HEK293T (cell line): ENCODE measurements at regions not wholly inside any gene's neighbourhood (a gene's known extent, or its start where the extent isn't known, plus 50 kb on each side); places are given as distances from the start of the nearest gene placed in this dataset.

Experiments used
- CTCF ChIA-PET: fragments of 350-600 bp; formaldehyde crosslinking; extraction: SDS; loops from one replicate; lab custom pipeline; 2021; ENCODE audit warnings: antibody characterized with exemption, inconsistent platforms; lab: Yijun Ruan, JAX
- POLR2A ChIA-PET: fragments of 350-600 bp; formaldehyde crosslinking; extraction: SDS; loops from one replicate; lab custom pipeline; 2020; ENCODE audit warnings: antibody characterized with exemption, inconsistent platforms; lab: Yijun Ruan, JAX
- DNase-seq: peaks from one replicate; pipeline ENCODE4 v3.0.0; 2012; ENCODE audit warnings: mixed read lengths; ENCODE audit errors: extremely low spot score
- ARNT ChIP-seq: fragments of 450-650 bp; IDR thresholded peaks from 2 replicates; pipeline ENCODE4 v1.6.1; 2017; ENCODE audit warnings: mild to moderate bottlenecking
- BHLHE40 ChIP-seq: fragments of 450-650 bp; IDR thresholded peaks from 2 replicates; pipeline ENCODE4 v1.6.1; 2016; ENCODE audit warnings: mild to moderate bottlenecking, moderate library complexity, borderline replicate concordance
- CTBP1 ChIP-seq: fragments of 450-650 bp; IDR thresholded peaks from 2 replicates; pipeline ENCODE4 v1.6.1; 2016; ENCODE audit warnings: borderline replicate concordance
- ELF4 ChIP-seq: fragments of 450-650 bp; IDR thresholded peaks from 2 replicates; pipeline ENCODE4 v1.6.1; 2017; ENCODE audit warnings: antibody characterized with exemption
- FOXA1 ChIP-seq: fragments of 450-650 bp; IDR thresholded peaks from 2 replicates; pipeline ENCODE4 v1.6.1; 2016; ENCODE audit warnings: mild to moderate bottlenecking
- FOXK2 ChIP-seq: fragments of 450-650 bp; IDR thresholded peaks from 2 replicates; pipeline ENCODE4 v1.6.1; 2016; ENCODE audit warnings: mild to moderate bottlenecking
- FOXM1 ChIP-seq: fragments of 450-650 bp; IDR thresholded peaks from 2 replicates; pipeline ENCODE4 v1.6.1; 2017; ENCODE audit warnings: mild to moderate bottlenecking, borderline replicate concordance
- HDGF ChIP-seq: fragments of 450-650 bp; IDR thresholded peaks from 2 replicates; pipeline ENCODE4 v1.6.1; 2017; ENCODE audit warnings: antibody characterized with exemption, borderline replicate concordance
- L3MBTL2 ChIP-seq: fragments of 450-650 bp; conservative IDR thresholded peaks from 2 replicates; pipeline ENCODE4 v1.6.1; 2016; ENCODE audit warnings: mild to moderate bottlenecking
- LEF1 ChIP-seq: fragments of 450-650 bp; IDR thresholded peaks from 2 replicates; pipeline ENCODE4 v1.6.1; 2017; ENCODE audit warnings: mild to moderate bottlenecking, borderline replicate concordance
- NFRKB ChIP-seq: fragments of 450-650 bp; IDR thresholded peaks from 2 replicates; pipeline ENCODE4 v1.6.1; 2016; ENCODE audit warnings: mild to moderate bottlenecking, moderate library complexity
- SP1 ChIP-seq: fragments of 450-650 bp; IDR thresholded peaks from 2 replicates; pipeline ENCODE4 v1.6.1; 2017
- SUZ12 ChIP-seq: fragments of 450-650 bp; IDR thresholded peaks from 2 replicates; pipeline ENCODE4 v1.6.1; 2016; ENCODE audit warnings: mild to moderate bottlenecking
- TARDBP ChIP-seq: fragments of 450-650 bp; IDR thresholded peaks from 2 replicates; pipeline ENCODE4 v1.6.1; 2016
- ZNF384 ChIP-seq: fragments of 450-650 bp; IDR thresholded peaks from 2 replicates; pipeline ENCODE4 v1.6.1; 2016
- TF ChIP-seq, protein P1 (sequence below): fragments of 450-650 bp; IDR thresholded peaks from 2 replicates; pipeline ENCODE4 v1.6.1; 2016

DNA sequence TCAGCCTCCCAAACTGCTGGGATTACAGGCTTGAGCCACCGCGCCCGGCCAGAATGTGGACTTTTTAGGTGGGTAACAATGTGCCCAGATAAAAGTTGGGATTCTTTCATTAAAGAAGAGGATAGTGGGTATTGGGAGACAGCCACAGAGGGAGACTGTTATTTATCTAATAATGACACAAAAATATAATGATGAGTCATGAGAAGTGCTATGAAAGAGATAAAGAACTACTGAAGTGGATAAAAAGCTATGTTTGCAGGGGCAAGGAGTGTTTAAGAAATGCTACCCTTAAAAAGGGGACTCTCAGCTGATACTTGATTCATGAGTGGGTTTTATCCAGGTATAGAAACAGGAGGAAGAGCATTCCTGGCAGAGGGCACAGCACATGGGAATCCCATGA, 143.6 kb upstream of the ERCC6L2 start:
- DNase-seq = no peak
- TF ChIP-seq LEF1 (no peak), ZNF384 (no peak), FOXA1 (no peak), BHLHE40 (no peak), SP1 (no peak), NFRKB (no peak), L3MBTL2 (no peak), CTBP1 (no peak), TARDBP (no peak)
- TF ChIP-seq, protein P1, sequence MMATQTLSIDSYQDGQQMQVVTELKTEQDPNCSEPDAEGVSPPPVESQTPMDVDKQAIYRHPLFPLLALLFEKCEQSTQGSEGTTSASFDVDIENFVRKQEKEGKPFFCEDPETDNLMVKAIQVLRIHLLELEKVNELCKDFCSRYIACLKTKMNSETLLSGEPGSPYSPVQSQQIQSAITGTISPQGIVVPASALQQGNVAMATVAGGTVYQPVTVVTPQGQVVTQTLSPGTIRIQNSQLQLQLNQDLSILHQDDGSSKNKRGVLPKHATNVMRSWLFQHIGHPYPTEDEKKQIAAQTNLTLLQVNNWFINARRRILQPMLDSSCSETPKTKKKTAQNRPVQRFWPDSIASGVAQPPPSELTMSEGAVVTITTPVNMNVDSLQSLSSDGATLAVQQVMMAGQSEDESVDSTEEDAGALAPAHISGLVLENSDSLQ = no peak
- ChIA-PET CTCF (no interaction called here), POLR2A (interaction anchor here (3.0 kb wide), 1 partner anchor 143 kb away, joined by 9 read pairs; the partner anchor contains the start of gene ERCC6L2)

DNA sequence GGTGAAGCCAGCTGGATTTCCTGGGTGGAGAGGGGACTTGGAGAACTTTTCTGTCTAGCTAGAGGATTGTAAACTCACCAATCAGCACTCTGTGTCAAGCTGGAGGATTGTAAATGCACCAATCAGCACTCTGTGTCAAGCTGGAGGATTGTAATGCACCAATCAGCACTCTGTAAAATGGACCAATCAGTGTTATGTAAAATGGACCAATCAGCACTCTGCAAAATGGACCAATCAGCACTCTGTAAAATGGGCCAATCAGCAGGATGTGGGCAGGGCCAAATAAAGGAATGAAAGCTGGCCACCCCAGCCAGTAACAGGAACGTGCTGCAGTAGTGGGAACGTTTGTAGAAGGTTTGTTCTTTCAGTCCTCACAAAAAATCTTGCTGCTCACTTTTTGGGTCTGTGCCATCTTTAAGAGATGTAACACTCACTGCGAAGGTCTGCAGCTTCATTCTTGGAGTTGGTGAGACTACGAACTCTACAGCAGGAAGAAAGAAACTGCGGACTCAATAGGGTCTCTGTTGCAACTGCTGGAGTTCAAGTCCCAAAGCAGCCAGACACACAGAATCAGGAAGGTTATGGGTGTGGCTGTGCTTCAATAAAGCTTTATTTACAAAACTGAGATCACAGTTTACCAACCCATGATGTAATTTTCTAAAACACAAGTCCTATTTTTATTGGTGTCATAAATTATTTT, 145.7 kb upstream of the ERCC6L2 start:
- CTCF ChIA-PET = interaction anchor here (0.6 kb wide), 1 partner anchor 784 kb away, joined by 3 read pairs; no protein-coding TSS in a partner anchor
- POLR2A ChIA-PET = interaction anchor here (1.2 kb wide), 1 partner anchor 146 kb away, joined by 3 read pairs; the partner anchor contains the start of gene ERCC6L2
- no peak for DNase-seq
- no peak for TF ChIP-seq HDGF
- no peak for TF ChIP-seq FOXA1
- TF ChIP-seq ARNT = no peak
- TF ChIP-seq, protein P1 = no peak
- no peak for TF ChIP-seq LEF1
- TF ChIP-seq CTBP1 = no peak
- no peak for TF ChIP-seq ZNF384
- no peak for TF ChIP-seq ELF4
- no peak for TF ChIP-seq SP1
- TF ChIP-seq FOXM1 = no peak
- no peak for TF ChIP-seq BHLHE40

GRCh38 chr9:95729046-95729445, 146.4 kb upstream of the ERCC6L2 start:
- ChIA-PET POLR2A (interaction anchor here (1.2 kb wide), 1 partner anchor 147 kb away, joined by 3 read pairs; the partner anchor contains the start of gene ERCC6L2), CTCF (no interaction called here)
- no peak for DNase-seq
- TF ChIP-seq LEF1 (no peak), CTBP1 (no peak), L3MBTL2 (no peak)

- DNase-seq = no peak
- CTCF ChIA-PET = interaction anchor here (0.9 to 1.5 kb wide), 3 partner anchors 8 to 12 kb away, joined by 3 to 5 read pairs (median 4); no protein-coding TSS in a partner anchor
- POLR2A ChIA-PET = interaction anchor here (0.5 kb wide), 1 partner anchor 152 kb away, joined by 3 read pairs; no protein-coding TSS in a partner anchor
- TF ChIP-seq NFRKB (no peak), BHLHE40 (no peak), ZNF384 (no peak), SP1 (no peak), CTBP1 (no peak), L3MBTL2 (no peak), ARNT (no peak), LEF1 (no peak), TARDBP (no peak), FOXK2 (no peak), HDGF (no peak), FOXA1 (no peak), FOXM1 (no peak), ELF4 (no peak), SUZ12 (no peak)
- TF ChIP-seq, protein P1 = no peak
Observed at GRCh38 chr9:95727947-95728520, 147.5 kb upstream of the ERCC6L2 start.

- ChIA-PET POLR2A (interaction anchor here (0.7 kb wide), 1 partner anchor 491 kb away, joined by 3 read pairs; no protein-coding TSS in a partner anchor), CTCF (interaction anchor here (0.7 to 1.5 kb wide), 7 partner anchors 8 to 222 kb away, joined by 3 to 6 read pairs (median 4); no protein-coding TSS in a partner anchor)
- no peak for TF ChIP-seq ZNF384
- TF ChIP-seq CTBP1 = no peak
- TF ChIP-seq, protein P1 = no peak
- TF ChIP-seq SP1 = no peak
- no peak for TF ChIP-seq ELF4
- no peak for TF ChIP-seq LEF1
- no peak for TF ChIP-seq L3MBTL2
- no peak for TF ChIP-seq ARNT
- no peak for TF ChIP-seq HDGF
- no peak for TF ChIP-seq FOXM1
- TF ChIP-seq FOXK2 = no peak
- no peak for TF ChIP-seq TARDBP
- no peak for TF ChIP-seq FOXA1
- no peak for TF ChIP-seq NFRKB
- no peak for TF ChIP-seq BHLHE40
- TF ChIP-seq SUZ12 = no peak
- DNase-seq = peak; percentile 57
Observed at GRCh38 chr9:95726756-95727155, 148.7 kb upstream of the ERCC6L2 start.
